ENCODE measurements at regions not wholly inside any gene's neighbourhood (a gene's known extent, or its start where the extent isn't known, plus 50 kb on each side); places are given as distances from the start of the nearest gene placed in this dataset.

DNA sequence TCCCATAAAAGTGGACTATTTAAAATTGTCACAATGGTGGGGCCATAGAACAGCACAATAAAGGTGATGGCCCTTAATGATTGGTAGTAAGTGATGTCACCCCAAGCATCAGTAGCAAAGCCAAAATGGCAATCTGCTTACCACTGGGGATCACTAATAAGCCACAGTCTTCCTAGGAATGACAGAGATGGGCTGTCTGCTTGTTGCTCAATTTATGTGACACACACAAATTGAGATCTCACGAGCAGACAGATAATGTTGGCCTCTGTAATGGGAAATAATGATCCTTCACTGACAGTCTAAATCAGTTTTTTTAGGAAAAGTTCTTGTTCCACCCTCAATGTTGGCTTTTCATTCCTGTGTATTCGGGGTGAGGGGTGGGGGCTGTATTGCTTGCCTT, 515.1 kb downstream of the BRD1 start:
- DNase-seq (ENCODE audit: low read depth in 2 of 3, low spot score in 2 of 3): no peak

DNA sequence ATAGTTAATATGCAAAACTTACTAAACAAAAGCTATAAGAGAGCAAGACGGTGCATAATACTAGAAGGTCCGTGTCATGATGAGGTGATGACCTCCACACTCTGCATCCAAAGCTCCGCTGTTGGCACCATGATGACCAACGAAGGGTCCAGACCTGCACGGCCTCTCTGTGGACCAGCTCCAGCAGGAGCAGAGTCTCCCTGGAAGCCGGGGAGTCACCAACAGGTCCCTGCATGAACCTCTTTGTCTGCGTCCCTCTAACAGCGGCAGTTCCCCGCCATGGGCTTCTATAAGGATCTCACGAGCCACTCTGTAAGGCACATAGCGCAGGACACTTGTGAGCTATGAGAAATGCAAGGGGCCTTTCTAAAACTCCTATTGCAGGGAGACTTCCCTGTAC, 517.3 kb downstream of the BRD1 start:
- no peak for DNase-seq (ENCODE audit: low read depth in 2 of 3, low spot score in 2 of 3)

DNA sequence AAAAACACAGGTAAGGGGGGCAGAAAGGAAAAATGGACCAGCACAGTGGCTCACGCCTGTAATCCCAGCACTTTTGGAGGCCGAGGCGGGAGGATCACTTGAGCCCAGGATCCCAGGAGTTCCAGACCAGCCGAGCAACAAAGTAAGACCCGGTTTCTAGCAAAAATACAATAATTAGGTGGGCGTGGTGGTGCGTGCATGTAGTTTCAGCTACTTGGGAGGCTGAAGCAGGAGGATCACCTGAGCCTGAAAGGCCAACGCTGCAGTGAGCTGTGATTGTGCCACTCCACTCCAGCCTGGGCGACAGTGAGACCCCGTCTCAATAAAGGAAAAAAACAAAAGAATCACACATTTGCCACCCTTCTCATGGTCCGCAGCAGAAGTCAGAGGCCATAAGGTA, 519.4 kb downstream of the BRD1 start:
- DNase-seq (ENCODE audit: low read depth in 2 of 3, low spot score in 2 of 3): no peak

GRCh38 chr22:49307870-49308269, 519.8 kb downstream of the BRD1 start:
- DNase-seq (ENCODE audit: low read depth in 2 of 3, low spot score in 2 of 3): no peak

DNA sequence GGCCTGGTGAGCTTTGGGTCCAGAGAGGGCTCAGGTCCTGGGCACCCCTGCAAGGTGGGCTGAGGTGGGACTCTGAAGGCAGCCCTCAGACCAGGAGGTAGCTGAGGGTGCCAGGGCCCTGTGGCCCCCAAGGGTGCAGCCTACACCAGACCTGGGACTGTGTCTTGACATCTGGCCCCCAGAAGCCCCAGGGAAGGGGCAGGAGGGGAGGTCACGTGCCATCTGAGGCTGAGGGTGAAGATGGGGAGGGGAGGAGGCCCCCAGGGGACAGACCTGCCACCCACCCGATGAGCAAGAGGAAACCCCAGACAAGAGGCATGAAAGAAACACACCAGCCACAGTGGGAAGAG, 520.2 kb downstream of the BRD1 start:
- DNase-seq (ENCODE audit: low read depth in 2 of 3, low spot score in 2 of 3): no peak

DNA sequence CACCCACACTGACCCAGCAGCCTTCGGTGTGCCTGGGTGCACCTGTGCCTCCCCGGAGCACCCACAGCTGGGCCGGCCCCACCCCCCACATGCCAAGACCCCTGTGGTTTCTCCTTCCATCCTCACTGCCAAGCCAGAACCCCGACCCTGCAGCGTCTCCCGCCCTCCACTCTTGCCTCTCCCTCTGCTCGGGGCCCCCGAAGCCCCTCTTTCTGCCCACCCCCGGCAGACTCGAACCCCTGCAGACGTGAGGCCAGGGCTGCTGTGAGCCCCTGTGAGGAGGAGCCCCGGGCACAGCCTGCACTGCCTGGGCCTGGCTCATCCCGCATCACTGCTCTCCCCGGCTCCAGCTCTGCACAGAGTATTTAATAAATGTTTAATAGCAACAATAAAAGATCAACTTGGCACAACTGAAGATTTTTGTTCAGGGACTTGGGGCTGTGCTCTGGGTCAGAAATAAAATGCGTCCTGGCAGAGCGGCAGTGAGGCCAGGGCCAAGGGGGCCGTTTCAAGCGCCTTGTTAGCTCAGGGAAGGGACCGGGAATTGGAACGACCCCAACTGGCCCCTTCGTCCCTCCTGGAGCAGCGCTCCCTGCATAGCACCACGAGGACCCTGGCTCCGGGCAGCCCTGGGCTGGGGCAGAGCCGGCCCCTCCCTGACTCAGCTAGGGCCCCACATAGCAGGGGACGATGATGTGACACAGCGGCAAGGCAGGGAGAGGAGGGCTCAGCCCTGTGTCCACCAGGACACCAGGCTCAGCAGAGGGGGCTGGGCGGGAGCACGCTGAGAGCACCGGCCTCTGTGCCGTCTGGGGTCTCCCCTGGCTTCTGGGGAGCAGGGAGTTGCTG, 520.8 kb downstream of the BRD1 start:
- DNase-seq (ENCODE audit: low read depth in 2 of 3, low spot score in 2 of 3): no peak

DNA sequence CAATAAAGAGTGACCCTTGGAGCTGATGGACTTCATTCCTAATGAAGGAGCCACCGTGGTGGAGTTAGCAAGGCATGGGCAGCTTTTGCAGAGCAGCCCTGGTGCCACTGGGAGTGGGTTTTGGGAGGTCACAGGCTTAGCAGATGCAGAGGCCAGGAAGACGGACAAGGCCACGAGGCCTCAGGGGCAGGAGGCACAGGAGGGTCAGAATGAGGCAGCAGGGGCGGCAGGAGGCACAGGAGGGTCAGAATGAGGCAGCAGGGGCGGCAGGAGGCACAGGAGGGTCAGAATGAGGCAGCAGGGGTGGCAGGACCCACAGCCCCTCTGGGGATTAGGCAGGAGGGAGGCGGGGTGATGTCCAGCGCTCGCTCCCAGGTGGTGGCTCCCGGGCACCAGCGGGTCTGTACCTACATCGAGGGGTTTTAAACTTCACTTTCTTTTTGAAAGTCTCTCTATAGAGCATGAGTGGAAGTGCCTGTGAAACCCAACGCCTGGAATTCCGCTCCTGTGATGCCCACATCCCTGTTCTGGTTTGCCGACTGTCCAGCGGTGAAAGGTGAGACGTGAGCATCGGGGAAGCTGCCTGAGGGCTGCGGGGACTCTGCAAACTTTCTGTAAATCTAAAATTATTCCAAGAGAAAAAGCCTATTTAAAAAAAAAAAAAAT, 521.6 kb downstream of the BRD1 start:
- DNase-seq (ENCODE audit: low read depth in 2 of 3, low spot score in 2 of 3): no peak

- DNase-seq (ENCODE audit: low read depth in 2 of 3, low spot score in 2 of 3): peak; percentile 24 to 70 (median 58)
Observed at GRCh38 chr22:49305214-49305965, 522.3 kb downstream of the BRD1 start.

- DNase-seq (ENCODE audit: low read depth in 2 of 3, low spot score in 2 of 3): no peak
Observed at GRCh38 chr22:49303781-49304461, 523.8 kb downstream of the BRD1 start.

DNA sequence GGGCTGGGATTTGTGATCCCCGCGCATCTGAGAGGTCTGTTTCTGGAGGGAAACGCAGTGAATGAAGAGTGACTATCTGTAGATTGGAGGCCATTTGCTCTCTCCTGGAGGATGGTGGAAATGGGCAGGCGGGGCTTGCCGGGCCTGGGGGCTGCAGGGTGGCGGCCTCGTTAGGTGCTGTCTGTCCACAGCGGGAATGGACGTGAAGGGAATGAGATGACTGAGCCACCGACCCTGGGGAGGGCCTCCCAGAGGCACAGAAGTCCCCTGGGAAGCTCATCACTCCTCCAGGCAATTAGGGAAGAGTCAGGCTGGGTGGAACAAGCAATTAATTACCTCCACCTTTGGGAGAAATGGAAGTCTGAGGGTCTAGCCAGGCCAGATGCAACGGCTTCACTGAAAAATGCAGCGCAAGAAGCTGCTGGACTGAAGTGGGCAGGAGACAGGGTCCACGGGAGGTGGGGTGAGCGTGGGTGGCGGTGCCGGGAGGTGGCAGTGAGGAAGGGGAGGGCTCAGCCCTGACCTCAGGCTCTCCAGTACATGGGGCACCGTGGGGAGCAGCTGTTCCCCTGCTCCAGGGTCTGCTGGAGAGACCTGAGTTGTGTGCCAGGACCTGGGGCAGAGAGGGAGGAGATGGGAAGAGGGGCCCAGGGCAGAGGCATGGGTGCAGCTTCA, 524.5 kb downstream of the BRD1 start:
- no peak for DNase-seq (ENCODE audit: low read depth in 2 of 3, low spot score in 2 of 3)

DNA sequence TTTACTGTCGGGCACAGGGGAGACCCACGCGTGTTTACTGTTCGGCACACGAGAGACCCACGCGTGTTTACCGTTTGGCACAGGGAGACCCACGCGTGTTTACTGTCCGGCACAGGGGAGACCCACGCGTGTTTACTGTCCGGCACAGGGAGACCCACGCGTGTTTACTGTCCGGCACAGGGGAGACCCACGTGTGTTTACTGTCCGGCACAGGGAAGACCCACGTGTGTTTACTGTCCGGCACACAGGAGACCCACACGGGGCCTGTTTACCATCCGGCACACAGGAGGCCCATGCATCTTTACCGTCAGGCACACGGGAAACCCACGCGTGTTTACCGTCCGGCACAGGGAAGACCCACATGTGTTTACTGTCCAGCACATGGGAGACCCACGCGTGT, 525.1 kb downstream of the BRD1 start:
- DNase-seq (ENCODE audit: low read depth in 2 of 3, low spot score in 2 of 3): no peak

DNA sequence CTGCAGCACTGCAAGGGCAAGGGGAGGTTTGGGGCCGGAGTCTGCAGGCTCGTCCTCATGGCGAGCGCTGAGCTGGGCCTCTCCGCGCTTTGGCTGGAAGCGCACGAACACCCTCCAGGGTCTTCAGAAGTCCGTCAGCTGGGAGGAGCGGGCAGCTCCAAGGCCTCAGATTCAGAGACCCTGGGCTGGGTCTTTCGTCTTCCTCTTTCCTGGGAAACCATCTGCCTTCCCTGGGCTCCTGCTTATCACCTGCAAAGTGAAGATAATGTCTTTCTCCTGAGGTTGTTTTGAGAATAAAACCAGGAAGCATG, 525.6 kb downstream of the BRD1 start:
- no peak for DNase-seq (ENCODE audit: low read depth in 2 of 3, low spot score in 2 of 3)

- no peak for DNase-seq (ENCODE audit: low read depth in 2 of 3, low spot score in 2 of 3)
Observed at GRCh38 chr22:49301398-49302149, 526.1 kb downstream of the BRD1 start.

DNA sequence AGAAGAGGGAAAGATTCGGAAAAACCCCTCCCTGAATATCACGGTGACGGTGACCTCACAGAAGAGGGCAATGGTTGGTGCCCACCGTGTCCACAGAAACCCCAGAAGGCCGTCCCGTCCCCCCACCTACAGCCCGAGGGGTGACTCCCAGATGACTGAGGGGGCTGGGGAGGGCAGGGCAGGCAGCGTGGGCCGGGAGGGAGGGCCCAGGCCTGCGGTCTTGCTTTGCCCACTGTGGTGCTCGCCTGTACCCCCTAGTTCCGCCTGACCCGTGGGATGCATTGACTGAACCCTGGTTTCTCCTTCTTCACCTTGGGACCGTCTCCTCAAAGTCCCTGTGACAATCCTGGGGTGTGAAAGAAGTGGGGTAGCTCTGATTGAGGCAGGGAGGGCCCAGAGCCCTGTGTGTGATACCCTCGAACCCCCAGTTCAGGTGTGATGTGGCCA, 526.7 kb downstream of the BRD1 start:
- no peak for DNase-seq (ENCODE audit: low read depth in 2 of 3, low spot score in 2 of 3)

- no peak for DNase-seq (ENCODE audit: low read depth in 2 of 3, low spot score in 2 of 3)
Observed at GRCh38 chr22:49300241-49300640, 527.4 kb downstream of the BRD1 start.

DNA sequence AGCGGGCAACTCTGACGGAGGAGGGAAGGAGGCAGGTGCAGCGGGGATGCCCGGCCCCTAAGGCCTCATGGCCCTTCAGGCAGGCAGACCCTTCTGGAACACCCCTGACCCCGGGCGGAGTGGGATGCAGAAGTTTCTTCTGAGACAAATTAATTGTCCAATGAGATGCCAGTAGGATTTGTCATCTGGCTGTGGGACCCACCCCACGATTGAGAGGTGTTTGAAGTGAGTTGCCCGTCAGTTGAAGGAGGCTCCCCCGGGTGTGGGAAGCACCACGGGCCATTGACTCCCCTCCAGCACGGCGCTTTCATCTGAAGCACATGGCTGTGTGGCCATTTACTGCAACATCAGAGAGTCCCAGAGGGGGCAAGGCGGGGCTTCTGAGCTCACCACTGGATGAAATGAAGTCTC, 527.8 kb downstream of the BRD1 start:
- no peak for DNase-seq (ENCODE audit: low read depth in 2 of 3, low spot score in 2 of 3)

- DNase-seq (ENCODE audit: low read depth in 2 of 3, low spot score in 2 of 3): no peak
Observed at GRCh38 chr22:49298834-49299750, 528.6 kb downstream of the BRD1 start.

- no peak for DNase-seq (ENCODE audit: low read depth in 2 of 3, low spot score in 2 of 3)
Observed at GRCh38 chr22:49297871-49298721, 529.6 kb downstream of the BRD1 start.

Measured in activated CD8-positive, alpha-beta memory T cell treated with anti-CD3 and anti-CD28 coated beads for 48 hours (primary cell).